Uterus (tissue), 2 donors: ENCODE measurements at regions not wholly inside any gene's neighbourhood (a gene's known extent, or its start where the extent isn't known, plus 50 kb on each side); places are given as distances from the start of the nearest gene placed in this dataset.

Experiments used
- CTCF ChIP-seq, 4 experiments: fragments of 200-600 bp in 2 of 4; fragments of 450-650 bp in 2 of 4; sonication (generic) in 2 of 4; IDR thresholded peaks; one replicate each; pipeline ENCODE4 v1.5.1; 2016 to 2019; ENCODE audit warnings: antibody characterized with exemption in 4 of 4, mild to moderate bottlenecking in 2 of 4, moderate library complexity in 1 of 4
- POLR2A ChIP-seq, 2 donors: fragments of 450-650 bp; IDR thresholded peaks; one replicate each; pipeline ENCODE4 v1.6.1; 2016; ENCODE audit warnings: antibody characterized with exemption in 2 of 2, mild to moderate bottlenecking in 1 of 2, moderate library complexity in 1 of 2

- no peak for TF ChIP-seq CTCF (IDR thresholded peaks at IDR 0.05)
- TF ChIP-seq POLR2A (IDR thresholded peaks at IDR 0.05), result no peak
Measured at GRCh38 chr9:100890321-100890720, 138.2 kb upstream of the PLPPR1 start.
